H1 (cell line): ENCODE measurements at regions not wholly inside any gene's neighbourhood (a gene's known extent, or its start where the extent isn't known, plus 50 kb on each side); places are given as distances from the start of the nearest gene placed in this dataset.

Experiments
- CBX8 ChIP-seq: fragments of 300-800, 300-1000 bp; sonication (generic); IDR thresholded peaks from 2 replicates; pipeline ENCODE4 v1.7.1; 2016; ENCODE audit warnings: low read depth, low read length, borderline replicate concordance
- CEBPB ChIP-seq: IDR thresholded peaks from 2 replicates; pipeline ENCODE4 v1.6.1; 2012; ENCODE audit warnings: low read depth, low read length
- CHD7 ChIP-seq: fragments of 300-600 bp; sonication (generic); IDR thresholded peaks from 2 replicates; pipeline ENCODE4 v1.7.1; 2012; ENCODE audit warnings: low read length, moderate library complexity, mild to moderate bottlenecking, inconsistent platforms; ENCODE audit not compliant: insufficient replicate concordance
- KDM4A ChIP-seq: IDR thresholded peaks from one replicate; pipeline ENCODE4 v1.7.1; 2012; ENCODE audit warnings: low read depth, mild to moderate bottlenecking, moderate library complexity, low read length, inconsistent platforms; ENCODE audit not compliant: severe bottlenecking
- POLR2AphosphoS5 ChIP-seq: IDR thresholded peaks from 2 replicates; pipeline ENCODE4 v1.6.1; 2011; ENCODE audit warnings: low read depth, low read length
- SP4 ChIP-seq: IDR thresholded peaks from 2 replicates; pipeline ENCODE4 v1.6.1; 2012; ENCODE audit warnings: low read length, inconsistent platforms
- TAF1 ChIP-seq: IDR thresholded peaks from 2 replicates; pipeline ENCODE4 v1.6.1; 2011; ENCODE audit warnings: mild to moderate bottlenecking, low read depth, low read length
- TAF7 ChIP-seq: optimal IDR thresholded peaks from 2 replicates; pipeline ENCODE3; 2011; ENCODE audit warnings: low read depth, mild to moderate bottlenecking, inconsistent platforms, low read length, moderate library complexity, borderline replicate concordance

DNA sequence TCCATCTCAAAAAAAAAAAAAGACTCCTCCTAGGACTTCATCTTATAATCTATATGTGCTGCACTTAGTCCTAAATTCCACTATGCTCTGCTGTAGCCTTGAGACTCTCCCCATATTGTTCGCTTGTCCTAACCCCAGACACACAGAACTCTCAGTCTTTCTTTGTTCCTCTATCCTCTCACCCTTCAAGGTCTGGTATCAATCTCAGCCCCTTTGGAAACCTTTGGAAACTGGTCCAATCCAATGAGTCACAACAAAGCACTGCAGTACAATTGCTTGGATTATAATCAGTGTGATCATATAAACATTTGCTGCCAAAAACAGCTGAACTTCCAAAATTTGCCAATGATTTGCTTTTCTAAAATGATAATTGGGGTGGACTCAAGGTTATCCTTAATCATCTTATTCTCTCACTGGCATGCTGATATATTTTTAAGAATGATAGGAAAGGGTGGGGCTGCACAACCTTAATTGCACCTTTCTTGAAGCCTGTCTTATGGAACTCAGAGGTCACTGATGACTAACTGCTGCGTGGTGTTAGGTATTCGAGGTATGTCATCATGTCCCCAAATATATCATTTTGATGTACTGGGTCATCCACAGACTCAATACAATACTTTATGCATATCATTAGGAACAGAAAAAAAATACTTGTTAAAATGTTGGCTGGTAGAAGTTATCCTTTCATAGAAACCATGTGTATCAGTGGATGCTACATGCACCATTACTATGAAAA is 756.7 kb downstream of the NR2F2 start (continued):
- TF ChIP-seq CHD7 (no peak), TAF1 (no peak), SP4 (no peak), CBX8 (no peak), POLR2AphosphoS5 (no peak), KDM4A (no peak), CEBPB (no peak), TAF7 (no peak)
